NCI-H1105 (cell line): ENCODE measurements at regions not wholly inside any gene's neighbourhood (a gene's known extent, or its start where the extent isn't known, plus 50 kb on each side); places are given as distances from the start of the nearest gene placed in this dataset.
"Not testable (repeated sequence)": the region's sequence is repeated elsewhere in the genome, so short reads cannot be mapped to it uniquely, and the experiment has no call there.

Source experiments
- DNase-seq: peaks from one replicate; lab custom pipeline; 2025; lab: John Stamatoyannopoulos, UW

GRCh38 chr19:29154163-29154562, 58.8 kb downstream of the UQCRFS1 start:
- DNase-seq = no peak

- no peak for DNase-seq
Measured at GRCh38 chr19:29145756-29146155, 67.2 kb downstream of the UQCRFS1 start.

GRCh38 chr19:29143183-29143582, 69.8 kb downstream of the UQCRFS1 start:
- no peak for DNase-seq

GRCh38 chr19:29139227-29139626, 73.7 kb downstream of the UQCRFS1 start:
- no peak for DNase-seq

GRCh38 chr19:29138206-29138605, 74.7 kb downstream of the UQCRFS1 start:
- DNase-seq = not testable (repeated sequence)

GRCh38 chr19:29131456-29131855, 81.5 kb downstream of the UQCRFS1 start:
- DNase-seq = no peak

- no peak for DNase-seq
Measured at GRCh38 chr19:29129148-29129547, 83.8 kb downstream of the UQCRFS1 start.

GRCh38 chr19:29128203-29128602, 84.7 kb downstream of the UQCRFS1 start:
- no peak for DNase-seq

- no peak for DNase-seq
Measured at GRCh38 chr19:29122185-29122584, 90.8 kb downstream of the UQCRFS1 start.

GRCh38 chr19:29121684-29122083, 91.3 kb downstream of the UQCRFS1 start:
- DNase-seq = no peak

- DNase-seq = no peak
Measured at GRCh38 chr19:29120466-29120865, 92.5 kb downstream of the UQCRFS1 start.

- no peak for DNase-seq
Measured at GRCh38 chr19:29119590-29119989, 93.4 kb downstream of the UQCRFS1 start.

GRCh38 chr19:29118389-29118788, 94.6 kb downstream of the UQCRFS1 start:
- DNase-seq = no peak

- DNase-seq = no peak
Measured at GRCh38 chr19:29117926-29118325, 95.0 kb downstream of the UQCRFS1 start.

GRCh38 chr19:29115181-29115580, 97.8 kb downstream of the UQCRFS1 start:
- no peak for DNase-seq

- no peak for DNase-seq
Measured at GRCh38 chr19:29113838-29114237, 99.1 kb downstream of the UQCRFS1 start.

GRCh38 chr19:29111576-29111975, 101.4 kb downstream of the UQCRFS1 start:
- no peak for DNase-seq

- no peak for DNase-seq
Measured at GRCh38 chr19:29107831-29108230, 105.1 kb downstream of the UQCRFS1 start.

- DNase-seq = no peak
Measured at GRCh38 chr19:29106346-29106885, 106.5 kb downstream of the UQCRFS1 start.

GRCh38 chr19:29105629-29106292, 107.2 kb downstream of the UQCRFS1 start:
- DNase-seq = no peak

- DNase-seq = no peak
Measured at GRCh38 chr19:29104605-29105241, 108.2 kb downstream of the UQCRFS1 start.

GRCh38 chr19:29098863-29099481, 114.0 kb downstream of the UQCRFS1 start:
- no peak for DNase-seq

GRCh38 chr19:29098091-29098490, 114.9 kb downstream of the UQCRFS1 start:
- DNase-seq = no peak
